HEK293T (cell line): ENCODE measurements at regions not wholly inside any gene's neighbourhood (a gene's known extent, or its start where the extent isn't known, plus 50 kb on each side); places are given as distances from the start of the nearest gene placed in this dataset.

ENCODE experiments used
- NFRKB ChIP-seq: fragments of 450-650 bp; IDR thresholded peaks from 2 replicates; pipeline ENCODE4 v1.6.1; 2016; ENCODE audit warnings: mild to moderate bottlenecking, moderate library complexity
- PKNOX1 ChIP-seq: fragments of 450-650 bp; IDR thresholded peaks from 2 replicates; pipeline ENCODE4 v1.6.1; 2016
- SP1 ChIP-seq: fragments of 450-650 bp; IDR thresholded peaks from 2 replicates; pipeline ENCODE4 v1.6.1; 2017
- TARDBP ChIP-seq: fragments of 450-650 bp; IDR thresholded peaks from 2 replicates; pipeline ENCODE4 v1.6.1; 2016

DNA sequence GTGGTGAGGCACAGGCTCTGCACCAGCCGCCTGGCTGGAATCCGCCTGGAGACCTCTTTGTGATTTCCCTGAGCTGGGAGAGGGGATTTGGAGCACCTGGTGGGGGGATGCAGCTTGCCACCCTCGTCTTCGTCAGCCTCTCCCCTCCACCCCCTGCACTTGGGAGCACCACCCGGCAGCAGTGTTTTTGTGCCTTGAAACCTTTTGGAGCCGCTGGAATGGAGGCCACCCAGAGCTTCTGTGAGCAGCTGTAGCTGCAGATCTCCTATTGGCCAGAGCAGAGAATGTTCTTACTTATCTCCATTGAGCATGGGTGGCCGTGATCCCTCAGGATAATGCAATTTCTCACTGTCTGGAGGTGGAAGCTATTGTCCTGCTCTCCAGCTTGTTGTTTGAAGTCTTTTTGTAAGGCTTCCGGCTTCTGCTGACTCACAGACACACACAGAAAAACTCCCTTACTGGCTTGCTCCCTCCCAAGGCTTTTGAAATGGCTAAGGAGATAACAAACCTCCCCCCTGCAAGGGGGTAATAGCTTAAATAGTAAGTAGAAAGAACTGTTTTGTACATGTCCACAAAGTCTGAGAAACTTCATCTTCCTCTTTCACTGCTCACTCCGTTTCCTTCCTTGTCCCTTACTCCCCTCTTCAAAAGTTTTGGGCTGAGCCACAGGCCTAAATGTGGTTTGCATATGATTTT lies 271.2 kb downstream of the PRL start:
- TF ChIP-seq SP1: no peak
- TF ChIP-seq NFRKB: no peak
- TF ChIP-seq PKNOX1: no peak
- TF ChIP-seq TARDBP: no peak
